Epithelial cell of esophagus (primary cell): ENCODE measurements at regions not wholly inside any gene's neighbourhood (a gene's known extent, or its start where the extent isn't known, plus 50 kb on each side); places are given as distances from the start of the nearest gene placed in this dataset.

Experiments
- DNase-seq: peaks from one replicate; pipeline ENCODE4 v3.0.0; 2010; ENCODE audit warnings: low read depth
- H3K4me3 ChIP-seq: 2 replicates; pipeline ENCODE4 v1.5.1; 2011; ENCODE audit warnings: mild to moderate bottlenecking, low read length, control low read depth
- CTCF ChIP-seq: IDR thresholded peaks from 2 replicates; pipeline ENCODE4 v1.5.1; 2011; ENCODE audit warnings: low read depth, mild to moderate bottlenecking, low read length, control low read depth, inconsistent platforms; ENCODE audit not compliant: insufficient read depth; ENCODE audit errors: missing control alignments

DNA sequence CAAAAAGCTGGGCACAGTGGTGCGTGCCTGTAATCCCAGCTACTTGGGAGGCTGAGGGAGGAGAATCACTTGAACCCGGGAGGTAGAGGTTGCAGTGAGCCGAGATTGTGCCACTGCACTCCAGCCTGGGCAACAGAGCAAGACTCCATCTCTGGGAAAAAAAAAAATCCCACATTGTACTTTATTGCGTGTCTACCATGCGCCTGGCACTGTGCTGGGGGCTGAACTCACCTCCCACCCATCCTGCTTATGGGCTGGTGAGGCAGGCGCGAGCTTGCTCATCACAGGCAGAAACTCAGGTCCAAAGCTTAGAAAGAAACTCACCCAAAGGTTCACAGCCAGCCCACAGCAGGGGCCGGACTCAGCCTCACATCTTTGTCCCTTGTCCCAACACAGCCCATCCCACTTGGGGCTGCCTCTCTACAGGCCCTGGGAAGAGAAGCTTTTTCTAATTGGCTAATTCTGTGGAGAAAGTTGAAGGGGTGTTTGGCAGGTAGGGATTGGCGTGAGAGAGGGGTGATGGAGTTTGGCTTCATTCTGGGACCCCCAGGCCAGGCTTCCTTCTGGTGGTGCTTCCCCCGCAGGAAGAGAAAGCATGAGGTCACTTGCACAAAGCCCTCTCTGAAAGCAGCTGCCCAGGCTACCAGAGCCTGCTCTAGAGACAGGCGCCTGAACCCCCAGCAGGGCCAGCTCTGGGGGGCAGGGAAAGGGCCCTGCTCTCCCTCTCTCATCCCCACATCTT is 122.6 kb upstream of the SMAD3 start:
- DNase-seq, result no peak
- H3K4me3 ChIP-seq, result no peak overlapping the region
- no peak for TF ChIP-seq CTCF

GRCh38 chr15:66943456-66944095 is 121.8 kb upstream of the SMAD3 start:
- DNase-seq, result peak; percentile 45
- H3K4me3 ChIP-seq, result no peak overlapping the region
- TF ChIP-seq CTCF, result peak; percentile 28

GRCh38 chr15:66944121-66944520 is 121.3 kb upstream of the SMAD3 start:
- no peak overlapping the region for H3K4me3 ChIP-seq
- no peak for DNase-seq
- TF ChIP-seq CTCF, result no peak

- TF ChIP-seq CTCF, result no peak
- H3K4me3 ChIP-seq, result no peak overlapping the region
These were observed 120.1 kb upstream of the SMAD3 start for GRCh38 chr15:66945286-66945685.

GRCh38 chr15:66945842-66946241 is 119.6 kb upstream of the SMAD3 start:
- no peak overlapping the region for H3K4me3 ChIP-seq
- DNase-seq, result no peak
- TF ChIP-seq CTCF, result no peak

More at GRCh38 chr15:66945286-66945685, 120.1 kb upstream of the SMAD3 start:
- DNase-seq, result no peak

DNA sequence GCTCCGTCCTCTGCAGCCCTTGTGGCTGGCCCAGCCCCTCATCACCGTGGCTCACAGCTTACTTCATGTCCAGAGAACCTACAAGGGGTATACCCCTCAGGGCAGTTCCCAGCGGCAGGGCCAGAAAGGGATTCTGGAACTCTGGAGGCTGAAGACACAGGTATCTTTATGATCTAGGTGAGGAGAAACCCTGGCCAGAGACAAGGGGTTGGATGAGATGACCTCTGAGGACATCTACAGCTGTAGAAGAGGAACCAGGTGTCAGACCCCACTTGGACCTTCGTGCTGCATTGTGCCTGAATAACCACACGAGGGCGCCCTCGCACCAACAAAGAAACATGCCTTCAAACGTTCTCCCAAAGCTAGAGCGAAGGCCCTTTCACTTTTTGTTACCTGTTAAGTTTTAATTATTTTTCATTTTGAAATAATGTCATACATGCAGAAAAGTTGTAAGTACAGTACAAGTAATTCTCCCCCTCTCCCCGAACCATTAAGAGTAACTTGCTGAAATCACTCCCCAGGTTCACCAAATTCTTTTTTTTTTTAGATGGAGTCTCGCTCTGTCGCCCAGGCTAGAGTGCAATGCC is 118.7 kb upstream of the SMAD3 start:
- peak; percentile 73 for DNase-seq
- TF ChIP-seq CTCF, result peak; percentile 90
- H3K4me3 ChIP-seq, result no peak overlapping the region
